LNCAP (cell line): ENCODE measurements at regions not wholly inside any gene's neighbourhood (a gene's known extent, or its start where the extent isn't known, plus 50 kb on each side); places are given as distances from the start of the nearest gene placed in this dataset.

ENCODE experiments used
- TF ChIP-seq, protein P1 (sequence below): fragments of 450-650 bp; IDR thresholded peaks from 2 replicates; pipeline ENCODE4 v1.5.1; 2017; ENCODE audit warnings: mild to moderate bottlenecking

DNA sequence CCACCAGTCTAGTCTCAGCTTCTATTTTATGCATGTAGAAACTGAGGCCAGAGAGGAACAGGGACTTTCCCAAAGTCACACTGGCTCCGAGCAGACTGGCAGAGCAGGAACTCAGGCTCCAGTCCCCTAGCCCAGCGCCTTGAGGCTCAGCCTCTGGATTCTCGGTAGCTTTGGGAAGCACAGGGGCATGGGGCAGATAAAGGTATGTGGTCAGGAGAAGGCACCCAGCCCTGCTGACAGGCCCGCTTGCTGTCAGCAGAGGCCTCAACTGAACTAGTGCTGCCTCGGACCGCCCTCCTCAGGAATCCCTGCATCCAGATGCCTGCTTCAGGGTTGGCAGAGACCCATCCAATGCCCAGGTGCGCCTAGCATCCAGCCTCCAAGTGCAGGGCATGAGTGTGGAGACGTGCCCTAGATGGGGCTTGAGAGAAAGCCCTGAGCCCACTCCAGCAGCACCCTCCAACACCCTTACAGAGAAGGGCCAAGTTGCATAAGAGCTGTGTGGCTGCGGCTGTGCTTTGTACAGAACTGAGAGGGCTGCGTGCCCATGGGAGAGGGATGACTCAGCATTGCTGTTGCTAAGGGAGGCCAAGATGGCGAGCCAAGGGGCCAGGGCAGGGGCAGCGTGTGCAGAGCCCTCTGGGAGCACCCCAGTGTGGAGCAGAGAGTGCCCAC, 168.6 kb downstream of the MACROH2A1 start:
- TF ChIP-seq, protein P1, sequence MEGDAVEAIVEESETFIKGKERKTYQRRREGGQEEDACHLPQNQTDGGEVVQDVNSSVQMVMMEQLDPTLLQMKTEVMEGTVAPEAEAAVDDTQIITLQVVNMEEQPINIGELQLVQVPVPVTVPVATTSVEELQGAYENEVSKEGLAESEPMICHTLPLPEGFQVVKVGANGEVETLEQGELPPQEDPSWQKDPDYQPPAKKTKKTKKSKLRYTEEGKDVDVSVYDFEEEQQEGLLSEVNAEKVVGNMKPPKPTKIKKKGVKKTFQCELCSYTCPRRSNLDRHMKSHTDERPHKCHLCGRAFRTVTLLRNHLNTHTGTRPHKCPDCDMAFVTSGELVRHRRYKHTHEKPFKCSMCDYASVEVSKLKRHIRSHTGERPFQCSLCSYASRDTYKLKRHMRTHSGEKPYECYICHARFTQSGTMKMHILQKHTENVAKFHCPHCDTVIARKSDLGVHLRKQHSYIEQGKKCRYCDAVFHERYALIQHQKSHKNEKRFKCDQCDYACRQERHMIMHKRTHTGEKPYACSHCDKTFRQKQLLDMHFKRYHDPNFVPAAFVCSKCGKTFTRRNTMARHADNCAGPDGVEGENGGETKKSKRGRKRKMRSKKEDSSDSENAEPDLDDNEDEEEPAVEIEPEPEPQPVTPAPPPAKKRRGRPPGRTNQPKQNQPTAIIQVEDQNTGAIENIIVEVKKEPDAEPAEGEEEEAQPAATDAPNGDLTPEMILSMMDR = no peak

DNA sequence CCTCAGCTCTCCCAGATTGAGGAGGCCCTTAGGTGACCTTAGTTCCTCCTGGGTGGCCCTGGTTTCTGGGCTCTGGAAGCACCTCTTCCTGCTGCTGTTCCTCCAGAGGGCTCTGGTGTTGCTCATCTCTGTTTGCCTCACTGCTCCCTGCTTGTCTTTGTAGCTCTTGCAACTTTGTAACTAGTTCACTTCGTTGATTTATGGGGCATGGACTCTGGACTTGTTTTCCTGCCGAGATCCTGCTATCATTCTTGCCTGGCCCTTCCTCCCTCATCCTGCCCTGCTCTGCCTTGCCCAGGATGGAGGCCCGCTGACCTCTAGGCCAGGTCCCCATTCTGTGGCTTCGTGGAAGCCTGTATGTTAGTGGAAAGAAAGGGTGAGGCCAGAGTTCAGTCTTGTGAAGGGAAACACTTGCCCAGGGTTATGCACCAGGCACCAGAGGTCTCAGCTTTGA, 169.3 kb downstream of the MACROH2A1 start:
- TF ChIP-seq, protein P1 = no peak

DNA sequence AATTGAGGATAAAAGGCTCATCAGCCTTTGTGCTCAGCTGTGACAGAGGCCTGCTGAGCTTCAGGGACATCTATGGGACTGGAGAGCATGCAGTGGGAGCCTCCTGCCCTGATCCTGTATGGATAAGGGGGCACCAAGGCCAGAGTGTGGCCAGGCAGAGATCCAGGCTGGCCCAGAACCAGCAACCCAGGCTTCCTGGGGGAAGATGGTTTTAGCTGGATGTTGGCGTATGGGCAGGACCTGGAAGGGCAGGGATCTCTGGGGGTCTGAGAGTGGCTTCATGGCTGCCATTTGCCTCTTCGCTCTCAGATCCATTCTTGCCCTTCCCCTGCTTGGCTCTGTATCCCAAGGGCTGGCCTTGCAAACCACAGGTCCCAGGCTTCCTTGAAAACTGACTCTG, 169.9 kb downstream of the MACROH2A1 start:
- TF ChIP-seq, protein P1 = no peak

DNA sequence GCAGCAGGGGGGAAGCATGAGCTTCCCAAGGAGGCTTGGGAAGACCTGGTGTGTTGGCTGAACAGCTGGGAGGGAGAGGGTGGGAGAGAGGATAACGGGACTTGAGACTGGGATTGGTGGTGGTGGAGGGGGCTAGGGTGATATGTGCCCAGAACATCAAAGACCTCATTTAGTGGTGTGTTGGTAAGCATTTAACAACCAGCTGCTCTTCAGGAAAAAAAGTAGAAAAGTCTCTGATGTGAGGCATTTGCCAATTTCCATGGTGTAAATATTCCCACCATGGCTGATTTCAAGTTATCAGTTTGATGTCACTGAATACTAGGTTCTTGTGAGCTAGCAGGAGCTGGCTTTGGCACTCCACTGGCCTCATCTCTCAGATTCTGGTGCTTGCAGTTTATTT, 170.8 kb downstream of the MACROH2A1 start:
- TF ChIP-seq, protein P1 = no peak

DNA sequence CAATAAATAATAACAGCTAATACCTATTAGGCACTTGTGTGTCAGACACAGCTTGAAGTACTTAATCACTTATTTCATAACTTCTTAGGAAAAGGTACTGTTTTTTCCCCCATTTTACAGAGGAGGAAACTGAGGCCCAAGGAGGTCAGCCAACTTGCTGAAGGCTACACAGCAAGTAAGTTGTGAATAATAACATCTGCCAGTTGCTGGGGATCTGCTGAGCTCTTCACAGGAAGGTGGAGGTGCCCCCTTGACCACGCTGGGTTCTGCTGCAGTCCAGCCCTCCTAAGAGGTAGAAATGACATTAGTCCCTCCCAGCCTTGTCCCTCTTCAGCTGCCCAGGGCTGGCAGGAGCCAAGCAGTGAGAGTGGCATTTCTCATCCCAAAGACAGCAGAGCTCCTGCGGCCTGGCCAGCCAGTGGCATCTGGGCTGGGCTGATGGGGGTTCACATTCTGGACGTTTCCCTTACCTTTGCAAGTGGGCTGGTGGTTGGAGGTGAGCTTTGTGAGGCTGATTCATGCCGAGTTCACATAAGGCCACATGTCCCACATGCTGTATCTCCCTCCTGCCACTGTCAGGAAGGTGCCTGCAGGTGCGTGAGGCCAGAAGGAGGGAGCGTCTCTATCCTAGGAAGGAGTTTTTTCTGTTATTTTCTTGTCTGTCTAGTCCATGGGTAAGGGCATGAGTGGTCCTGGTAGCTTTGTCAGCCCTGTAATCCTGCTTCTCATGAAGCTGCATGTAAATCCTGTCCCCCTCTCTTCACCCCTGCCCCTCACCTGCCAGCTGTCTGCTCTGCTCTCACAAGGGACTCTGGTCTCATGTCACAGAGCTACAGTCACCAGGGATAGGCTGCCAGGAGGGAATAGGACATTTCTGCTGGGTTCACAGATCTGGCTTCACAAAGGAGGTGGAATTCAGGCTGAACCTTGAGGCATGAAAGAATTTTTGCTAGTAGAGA, 171.7 kb downstream of the MACROH2A1 start:
- TF ChIP-seq, protein P1 = no peak

DNA sequence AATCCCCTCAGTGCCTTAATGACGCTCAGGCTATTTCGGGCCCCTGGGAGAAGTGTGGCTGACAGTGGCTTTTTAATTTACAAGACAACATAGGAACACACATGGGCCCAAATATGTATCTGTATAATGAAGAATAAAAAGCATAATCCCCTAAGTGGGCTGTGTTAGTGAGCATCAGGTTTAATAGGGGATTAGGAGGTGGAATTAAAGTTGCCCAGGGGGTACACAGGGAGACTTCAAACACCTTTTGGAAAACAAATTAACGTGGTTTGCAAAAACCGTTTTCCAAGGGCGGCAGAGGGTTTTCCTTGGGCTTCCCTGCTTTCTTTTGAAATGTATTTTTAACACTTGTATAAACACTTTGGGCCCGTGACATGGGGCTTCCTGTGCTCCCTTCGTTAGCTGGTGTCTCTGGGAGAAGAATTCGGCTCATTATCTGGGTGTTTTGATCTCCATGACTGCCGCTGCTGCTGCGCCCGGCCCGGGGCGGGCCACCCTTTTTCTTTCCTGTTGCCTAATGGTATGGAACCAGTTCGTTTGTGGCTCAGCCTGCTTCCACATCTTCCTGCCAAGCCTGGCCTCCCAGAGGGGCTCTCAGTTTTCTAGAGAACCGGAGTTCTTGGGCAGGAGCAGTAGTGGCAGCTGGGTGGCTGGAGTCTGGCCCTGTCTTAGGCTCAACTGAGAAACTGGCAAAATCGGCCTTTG, 173.0 kb downstream of the MACROH2A1 start:
- TF ChIP-seq, protein P1 = no peak

DNA sequence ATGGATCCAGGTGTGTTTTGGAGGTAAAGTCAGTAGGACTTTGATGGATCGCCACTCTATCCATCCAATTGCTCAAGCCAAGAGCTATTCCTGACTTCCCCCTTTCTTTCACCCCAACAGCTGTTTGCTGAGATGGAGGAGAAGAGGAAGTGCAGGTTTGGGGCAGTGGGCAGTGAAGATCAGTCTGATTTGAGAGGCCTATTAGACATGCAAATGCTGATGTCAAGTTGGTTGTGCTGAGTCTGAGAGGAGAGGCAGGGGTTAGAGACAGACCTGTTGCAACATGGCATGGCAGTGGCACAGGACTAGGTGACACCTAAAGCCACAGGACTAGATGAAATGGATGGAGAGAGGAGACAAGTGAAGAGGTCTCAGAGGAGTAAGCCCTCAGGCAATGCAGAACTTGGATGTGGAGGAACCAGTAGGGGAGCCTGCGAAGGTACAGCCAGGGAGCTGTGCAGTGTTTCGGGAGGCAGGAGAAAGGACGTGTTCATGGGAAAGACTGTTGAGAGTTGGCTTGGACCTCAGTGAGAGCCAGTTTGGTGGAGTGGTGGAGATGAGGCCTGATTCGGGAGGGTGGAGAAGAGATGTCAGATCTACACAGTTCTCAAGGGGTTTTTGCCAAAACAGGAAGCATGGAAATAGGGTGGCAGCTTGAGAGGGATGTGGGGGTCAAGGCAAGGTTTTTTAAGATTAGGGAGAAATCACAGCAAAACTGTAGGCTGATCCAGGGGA, 175.0 kb downstream of the MACROH2A1 start:
- TF ChIP-seq, protein P1 = no peak
